B cell (primary cell): ENCODE measurements at regions not wholly inside any gene's neighbourhood (a gene's known extent, or its start where the extent isn't known, plus 50 kb on each side); places are given as distances from the start of the nearest gene placed in this dataset.

Experiments
- ATAC-seq: fragments of 200-7000 bp; cut with Tn5 transposase; one replicate; pipeline ENCODE4 v1.10.0; 2021; ENCODE audit warnings: low read depth, mild to moderate bottlenecking, moderate number of reproducible peaks, moderate library complexity
- CTCF ChIA-PET: fragments of 350-600 bp; sonication (Branson Sonifier 250); formaldehyde crosslinking; loops from one replicate; lab custom pipeline; 2021; ENCODE audit warnings: antibody characterized with exemption, inconsistent platforms; lab: Charles Lee
- POLR2A ChIA-PET: fragments of 350-600 bp; sonication (Branson Sonifier 250); formaldehyde crosslinking; loops from one replicate; lab custom pipeline; 2021; ENCODE audit warnings: antibody characterized with exemption; lab: Charles Lee
- DNase-seq: peaks from one replicate; pipeline ENCODE4 v3.0.0; 2013
- H2AFZ ChIP-seq: 2 replicates; pipeline ENCODE4 v1.6.1; 2012; ENCODE audit warnings: mild to moderate bottlenecking, low read depth, low read length; ENCODE audit not compliant: insufficient read depth, poor library complexity, severe bottlenecking
- H3K27ac ChIP-seq, 2 donors: 1 replicate in 1 of 2; 2 replicates in 1 of 2; pipeline ENCODE4 v1.5.1; 2012 to 2013; ENCODE audit warnings: low read length in 2 of 2, mild to moderate bottlenecking in 2 of 2, moderate library complexity in 1 of 2
- H3K27me3 ChIP-seq, 4 experiments: fragments of 200-600 bp in 1 of 4; sonication (generic) in 1 of 4; replicated peaks in 1 of 4; 1 replicate in 2 of 4; 2 replicates in 2 of 4; pipeline versions ENCODE4 v1.6.1 to v1.7.0; 2013 to 2016; ENCODE audit warnings: low read length in 3 of 4, mild to moderate bottlenecking in 2 of 4, mixed read lengths in 1 of 4, moderate library complexity in 1 of 4; ENCODE audit not compliant: insufficient read depth in 4 of 4, control insufficient read depth in 3 of 4; ENCODE audit errors: control extremely low read depth in 1 of 4
- H3K36me3 ChIP-seq, 2 experiments: replicated peaks in 1 of 2; 1 replicate in 1 of 2; 2 replicates in 1 of 2; pipeline versions ENCODE4 v1.6.1 to v1.7.1; 2013; ENCODE audit warnings: low read length in 1 of 2; ENCODE audit not compliant: insufficient read depth in 2 of 2, control insufficient read depth in 1 of 2; ENCODE audit errors: control extremely low read depth in 1 of 2, extremely low read depth in 1 of 2
- H3K4me1 ChIP-seq, 2 donors: fragments of 200-600 bp in 1 of 2; sonication (generic) in 1 of 2; 1 replicate in 1 of 2; 2 replicates in 1 of 2; pipeline versions ENCODE4 v1.5.1 to v1.6.1; 2013 to 2017; ENCODE audit warnings: low read length in 2 of 2; ENCODE audit not compliant: control insufficient read depth in 2 of 2, insufficient read depth in 2 of 2
- H3K4me2 ChIP-seq: replicated peaks from 2 replicates; pipeline ENCODE3; 2012; ENCODE audit warnings: mild to moderate bottlenecking, low read depth, low read length; ENCODE audit not compliant: poor library complexity, severe bottlenecking
- H3K4me3 ChIP-seq, 5 experiments: fragments of 200-600 bp in 1 of 5; sonication (generic) in 1 of 5; 1 replicate in 3 of 5; 2 replicates in 2 of 5; pipeline versions ENCODE4 v1.5.1 to v1.7.0; 2011 to 2016; ENCODE audit warnings: low read length in 4 of 5, mild to moderate bottlenecking in 4 of 5, low read depth in 2 of 5, control low read depth in 1 of 5, moderate library complexity in 1 of 5; ENCODE audit not compliant: insufficient read depth in 1 of 5; ENCODE audit errors: control extremely low read depth in 1 of 5, extremely low read depth in 1 of 5
- H3K79me2 ChIP-seq: fragments of 200-600 bp; sonication (generic); one replicate; pipeline ENCODE4 v1.6.0; 2016; ENCODE audit warnings: low read length; ENCODE audit not compliant: control insufficient read depth, insufficient read depth
- H3K9ac ChIP-seq: fragments of 200-600 bp; sonication (generic); 2 replicates; pipeline ENCODE4 v1.6.1; 2017; ENCODE audit warnings: mild to moderate bottlenecking, low read length, moderate library complexity
- H3K9me3 ChIP-seq, 3 donors: one replicate each; pipeline versions ENCODE4 v1.6.1 to v1.7.1; 2013; ENCODE audit warnings: low read length in 2 of 3; ENCODE audit not compliant: control insufficient read depth in 2 of 3, insufficient read depth in 1 of 3; ENCODE audit errors: control extremely low read depth in 1 of 3
- H4K20me1 ChIP-seq: 2 replicates; pipeline ENCODE4 v1.6.0; 2012; ENCODE audit warnings: mild to moderate bottlenecking, low read length; ENCODE audit not compliant: insufficient read depth, control insufficient read depth, poor library complexity, severe bottlenecking
- H3K27ac Mint-ChIP-seq: one replicate; pipeline ENCODE4 v1.8.0; 2021; ENCODE audit warnings: mixed read lengths
- H3K27me3 Mint-ChIP-seq: one replicate; pipeline ENCODE4 v1.8.0; 2021; ENCODE audit warnings: mixed read lengths
- H3K4me1 Mint-ChIP-seq: one replicate; pipeline ENCODE4 v1.8.0; 2021; ENCODE audit warnings: mixed read lengths
- H3K4me3 Mint-ChIP-seq: one replicate; pipeline ENCODE4 v1.8.0; 2021; ENCODE audit warnings: mixed read lengths
- H3K9me3 Mint-ChIP-seq: one replicate; pipeline ENCODE4 v1.8.0; 2022; ENCODE audit warnings: mixed read lengths; ENCODE audit not compliant: insufficient read depth
- CTCF ChIP-seq: fragments of 200-600 bp; IDR thresholded peaks from one replicate; pipeline ENCODE4 v1.8.0; 2022; ENCODE audit warnings: antibody characterized with exemption, mild to moderate bottlenecking
- EZH2 ChIP-seq: IDR thresholded peaks from 2 replicates; pipeline ENCODE4 v1.6.1; 2012; ENCODE audit warnings: borderline replicate concordance, low read depth, mild to moderate bottlenecking, moderate library complexity, low read length; ENCODE audit not compliant: insufficient read depth, poor library complexity, severe bottlenecking
- WGBS: methylation state at CpG from one replicate; pipeline ENCODE4 v1.1.5; 2013; ENCODE audit warnings: missing lambda C conversion rate; ENCODE audit not compliant: insufficient coverage; 5-methylcytosine and 5-hydroxymethylcytosine counted together
- intact Hi-C: fragments of 100-400 bp; cut with micrococcal nuclease; formaldehyde crosslinking; loops from one replicate; pipeline ENCODE4 v1.10.0; 2022

DNA sequence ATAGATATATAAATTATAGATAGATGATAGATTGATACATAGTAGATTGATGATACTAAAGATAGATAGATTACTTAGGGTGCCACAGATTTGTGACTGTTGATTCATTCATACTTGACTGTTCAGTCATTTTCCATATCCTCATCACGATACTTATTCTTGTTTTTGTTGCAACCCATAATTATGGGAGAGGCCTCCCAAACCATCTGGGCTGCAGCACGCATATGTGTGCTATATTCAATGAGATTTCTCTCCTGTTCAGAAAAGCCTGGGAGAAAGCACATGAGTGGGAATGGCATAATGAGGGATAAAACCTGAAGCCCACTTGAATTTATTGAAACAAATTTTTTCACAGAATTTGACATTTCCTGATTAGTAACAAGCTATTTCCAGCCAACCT is 346.4 kb upstream of the PRKX start:
- Mint-ChIP-seq H3K4me1 (no peaks in the 10 kb centered on the region), H3K27me3 (no peaks in the 10 kb centered on the region), H3K9me3 (peaks cover 2% of the 10 kb centered on the region), H3K27ac (no peak overlapping the region), H3K4me3 (no peak overlapping the region)
- DNase-seq (no peak), ATAC-seq (no peak)
- no peaks in the 10 kb centered on the region for H3K9me3 ChIP-seq
- intact Hi-C loops: no loop called here
- no peak overlapping the region for H3K9ac ChIP-seq
- no peak overlapping the region for H3K4me2 ChIP-seq
- no peaks in the 10 kb centered on the region for H3K36me3 ChIP-seq
- CTCF ChIA-PET: no interaction called here
- H3K27ac ChIP-seq: no peak overlapping the region
- TF ChIP-seq EZH2: no peak
- no peak for TF ChIP-seq CTCF
- H3K27me3 ChIP-seq: no peaks in the 10 kb centered on the region
- no peaks in the 10 kb centered on the region for H3K4me1 ChIP-seq
- no CpG with 5 or more reads among the region's 2 CpGs for WGBS
- no peaks in the 10 kb centered on the region for H3K79me2 ChIP-seq
- POLR2A ChIA-PET: no interaction called here
- H4K20me1 ChIP-seq: no peaks in the 10 kb centered on the region
- no peak overlapping the region for H3K4me3 ChIP-seq
- H2AFZ ChIP-seq: no peak overlapping the region

DNA sequence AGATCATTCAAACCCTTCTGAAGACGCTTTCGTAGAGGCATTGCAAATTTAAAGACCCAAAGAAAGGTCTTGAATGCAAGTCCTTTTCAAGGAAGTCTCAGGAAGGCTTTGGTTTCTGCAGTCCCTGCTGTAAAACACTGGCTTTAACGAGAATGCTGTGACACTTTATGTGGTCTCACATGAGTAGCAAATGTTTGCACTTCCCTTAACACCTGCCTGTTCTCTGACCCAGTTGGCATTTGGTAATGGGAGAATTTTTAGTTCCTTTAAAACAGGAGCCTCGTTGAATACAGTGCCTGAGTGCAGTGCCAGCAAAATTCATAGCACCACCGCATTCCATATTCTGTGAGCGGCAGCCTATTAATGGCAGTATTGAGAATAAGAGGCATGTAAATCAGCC is 330.5 kb upstream of the PRKX start:
- POLR2A ChIA-PET: no interaction called here
- ATAC-seq: no peak
- no peaks in the 10 kb centered on the region for H3K9me3 ChIP-seq
- H3K4me3 ChIP-seq: no peak overlapping the region
- Mint-ChIP-seq H3K4me3 (no peak overlapping the region), H3K9me3 (no peaks in the 10 kb centered on the region), H3K27ac (no peak overlapping the region), H3K27me3 (no peaks in the 10 kb centered on the region), H3K4me1 (no peaks in the 10 kb centered on the region)
- no peak overlapping the region for H3K4me2 ChIP-seq
- H3K4me1 ChIP-seq: no peaks in the 10 kb centered on the region
- 85% methylated on average over 2 of the region's 6 CpGs for WGBS
- no peaks in the 10 kb centered on the region for H3K27me3 ChIP-seq
- H3K9ac ChIP-seq: no peak overlapping the region
- DNase-seq: no peak
- CTCF ChIA-PET: no interaction called here
- H3K36me3 ChIP-seq: no peaks in the 10 kb centered on the region
- no peaks in the 10 kb centered on the region for H4K20me1 ChIP-seq
- no peaks in the 10 kb centered on the region for H3K79me2 ChIP-seq
- TF ChIP-seq CTCF: no peak
- TF ChIP-seq EZH2: no peak
- H2AFZ ChIP-seq: no peak overlapping the region
- no peak overlapping the region for H3K27ac ChIP-seq
- intact Hi-C loops: no loop called here
